GM12878 (cell line): ENCODE measurements at regions not wholly inside any gene's neighbourhood (a gene's known extent, or its start where the extent isn't known, plus 50 kb on each side); places are given as distances from the start of the nearest gene placed in this dataset.

Experiments used
- ATAC-seq: fragments of 200-7000 bp; cut with Tn5 transposase; 3 replicates; pipeline ENCODE4 v1.9.1; 2020; ENCODE audit warnings: mild to moderate bottlenecking, moderate library complexity
- BruUV-seq: library from RNA; stranded (reverse); fragments of 400-500 nt; replicated peaks from 2 replicates; lab custom pipeline; 2021; lab: Mats Ljungman, UMichigan
- CTCF ChIA-PET: fragments of 300-600 bp; sonication (Branson Sonifier 250); formaldehyde crosslinking; extraction: SDS; loops from one replicate; lab custom pipeline; 2021; ENCODE audit warnings: inconsistent platforms; lab: Yijun Ruan, JAX
- POLR2A ChIA-PET: fragments of 350-600 bp; formaldehyde crosslinking; extraction: SDS; loops from one replicate; lab custom pipeline; 2021; ENCODE audit warnings: inconsistent platforms; lab: Charles Lee
- RAD21 ChIA-PET: fragments of 300-600 bp; sonication (Branson Sonifier 250); formaldehyde crosslinking; loops from one replicate; lab custom pipeline; 2023; ENCODE audit warnings: antibody characterized with exemption; ENCODE audit not compliant: unreplicated experiment; lab: Charles Lee
- SMC1A ChIA-PET: fragments of 300-600 bp; sonication (Branson Sonifier 250); formaldehyde crosslinking; loops from one replicate; lab custom pipeline; 2023; ENCODE audit not compliant: unreplicated experiment, uncharacterized antibody; lab: Charles Lee
- DNase-seq: peaks from one replicate; pipeline ENCODE4 v3.0.0-alpha.2; 2011; ENCODE audit warnings: low read depth, low spot score
- FAIRE-seq: peaks from 3 replicates; lab custom pipeline; 2011; peaks lifted over from hg19 to GRCh38; lab: Jason Lieb, UNC
- H2AFZ ChIP-seq: 2 replicates; pipeline ENCODE4 v1.6.0; 2011; ENCODE audit warnings: low read depth, low read length, control low read depth; ENCODE audit not compliant: control insufficient read depth
- H3K27ac ChIP-seq: 2 replicates; pipeline ENCODE4 v1.5.1; 2011; ENCODE audit warnings: control low read depth; ENCODE audit not compliant: control insufficient read depth, insufficient read depth
- H3K27me3 ChIP-seq, 2 experiments: replicated peaks in 1 of 2; 2 replicates each; pipeline versions ENCODE4 v1.6.0 to v1.6.1; 2011; ENCODE audit warnings: low read length in 1 of 2; ENCODE audit not compliant: control insufficient read depth in 2 of 2, insufficient read depth in 2 of 2
- H3K36me3 ChIP-seq, 2 experiments: 2 replicates each; pipeline ENCODE4 v1.5.1; 2011; ENCODE audit warnings: low read length in 1 of 2; ENCODE audit not compliant: control insufficient read depth in 2 of 2, insufficient read depth in 2 of 2
- H3K4me1 ChIP-seq: 2 replicates; pipeline ENCODE4 v1.6.1; 2011; ENCODE audit warnings: mild to moderate bottlenecking, low read length, moderate library complexity, mixed read lengths; ENCODE audit not compliant: control insufficient read depth, insufficient read depth
- H3K4me2 ChIP-seq: 2 replicates; pipeline ENCODE4 v1.6.0; 2011; ENCODE audit warnings: control low read depth; ENCODE audit not compliant: control insufficient read depth, insufficient read depth
- H3K4me3 ChIP-seq: fragments of 200-600 bp; sonication (generic); 2 replicates; pipeline ENCODE4 v1.5.1; 2016
- H3K79me2 ChIP-seq: 2 replicates; pipeline ENCODE4 v1.6.0; 2011; ENCODE audit warnings: low read length; ENCODE audit not compliant: control insufficient read depth, insufficient read depth
- H3K9ac ChIP-seq: 2 replicates; pipeline ENCODE4 v1.8.0; 2011; ENCODE audit warnings: low read length, control low read depth, mixed read lengths; ENCODE audit not compliant: control insufficient read depth, insufficient read depth
- H3K9me3 ChIP-seq: replicated peaks from 3 replicates; pipeline ENCODE4 v1.5.1; 2011; ENCODE audit warnings: mild to moderate bottlenecking, low read length; ENCODE audit not compliant: control insufficient read depth, insufficient read depth
- H4K20me1 ChIP-seq: 2 replicates; pipeline ENCODE4 v1.6.0; 2011; ENCODE audit not compliant: control insufficient read depth, insufficient read depth
- CHD4 ChIP-seq: fragments of 200-600 bp; sonication (generic); IDR thresholded peaks from 2 replicates; pipeline ENCODE4 v1.6.1; 2016; ENCODE audit warnings: mild to moderate bottlenecking
- CREM ChIP-seq: IDR thresholded peaks from 2 replicates; pipeline ENCODE4 v1.6.1; 2014; ENCODE audit warnings: antibody characterized with exemption, low read depth
- HDGF ChIP-seq: fragments of 450-650 bp; IDR thresholded peaks from 2 replicates; pipeline ENCODE4 v1.6.1; 2016; ENCODE audit warnings: antibody characterized with exemption
- IKZF2 ChIP-seq, 2 experiments: fragments of 450-650 bp; IDR thresholded peaks; 2 replicates each; pipeline ENCODE4 v1.6.1; 2017; ENCODE audit warnings: mild to moderate bottlenecking in 2 of 2, moderate library complexity in 2 of 2
- KAT2A ChIP-seq: conservative IDR thresholded peaks from 2 replicates; pipeline ENCODE4 v1.6.1; 2011; ENCODE audit warnings: low read depth, low read length; ENCODE audit not compliant: control insufficient read depth
- NFXL1 ChIP-seq: fragments of 450-650 bp; IDR thresholded peaks from 2 replicates; pipeline ENCODE4 v1.6.1; 2017; ENCODE audit warnings: antibody characterized with exemption, mild to moderate bottlenecking, borderline replicate concordance
- PML ChIP-seq: IDR thresholded peaks from 2 replicates; pipeline ENCODE4 v1.6.1; 2012; ENCODE audit warnings: low read length, inconsistent platforms
- RCOR1 ChIP-seq: conservative IDR thresholded peaks from 2 replicates; pipeline ENCODE4 v1.6.1; 2012; ENCODE audit warnings: low read depth, low read length, improper control_type of control experiment
- TCF12 ChIP-seq: IDR thresholded peaks from 2 replicates; pipeline ENCODE4 v1.6.1; 2011; ENCODE audit warnings: low read depth, mild to moderate bottlenecking, low read length
- ZNF274 ChIP-seq: IDR thresholded peaks from one replicate; pipeline ENCODE4 v1.8.0; 2011; ENCODE audit not compliant: insufficient read length, insufficient read depth
- WGBS: methylation state at CpG from one replicate; pipeline ENCODE4 v1.1.6; 2016; ENCODE audit warnings: low lambda C conversion rate; ENCODE audit not compliant: insufficient replicate concordance, insufficient coverage; ENCODE audit errors: missing lambda C conversion rate; 5-methylcytosine and 5-hydroxymethylcytosine counted together
- in situ Hi-C: fragments of 300-500 bp; cut with MboI; formaldehyde crosslinking; loops from 9 replicates; pipeline ENCODE4 v1.14.3; 2018; ENCODE audit warnings: mixed read lengths
- intact Hi-C: fragments of 100-400 bp; cut with micrococcal nuclease; formaldehyde crosslinking; loops from one replicate; pipeline ENCODE4 v1.14.2; 2022; ENCODE audit not compliant: unreplicated experiment

DNA sequence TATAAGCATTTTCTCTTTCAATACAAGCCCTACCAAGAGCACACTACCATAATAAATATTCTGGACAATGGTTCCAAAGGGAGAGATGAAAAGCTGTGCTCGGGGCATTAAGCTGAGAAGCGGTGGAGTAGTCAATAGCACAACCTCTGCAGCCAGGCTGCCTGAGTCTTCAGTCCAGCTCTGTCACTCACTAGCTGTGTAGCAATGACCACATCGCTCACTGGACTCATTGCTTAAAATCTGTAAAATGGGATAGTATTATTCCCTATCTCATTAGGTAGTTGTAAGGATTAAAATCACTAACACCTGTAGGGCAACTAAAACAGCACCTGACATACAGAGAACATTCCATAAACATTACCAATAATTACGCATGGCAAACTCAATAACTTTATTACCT, 199.9 kb upstream of the KLF14 start:
- DNase-seq (no peak), ATAC-seq (no peak), FAIRE-seq (no peak)
- Histone ChIP-seq H3K9ac (no peak overlapping the region), H3K36me3 (peaks cover 16 to 30% of the 10 kb centered on the region in 2 experiments), H4K20me1 (peaks cover 4% of the 10 kb centered on the region; the same call in 1 of the 2 replicates), H3K79me2 (peaks cover 93% of the 10 kb centered on the region), H3K4me2 (no peak overlapping the region), H3K4me1 (peaks cover 2% of the 10 kb centered on the region; the same call in 1 of the 2 replicates), H3K27ac (no peak overlapping the region), H3K27me3 (no peaks in the 10 kb centered on the region), H3K9me3 (no peaks in the 10 kb centered on the region), H2AFZ (no peak overlapping the region), H3K4me3 (no peak overlapping the region)
- ChIA-PET SMC1A (interaction anchor here (0.7 to 1.1 kb wide), 2 partner anchors 13 to 19 kb away, joined by 3 to 4 read pairs; no protein-coding TSS in a partner anchor), CTCF (interaction anchor here (0.8 to 1.2 kb wide), 2 partner anchors 25 to 106 kb away, joined by 3 read pairs; no protein-coding TSS in a partner anchor), RAD21 (interaction anchor here (1.1 kb wide), 1 partner anchor 106 kb away, joined by 4 read pairs; no protein-coding TSS in a partner anchor), POLR2A (interaction anchor here (0.5 kb wide), 1 partner anchor 13 kb away, joined by 4 read pairs; no protein-coding TSS in a partner anchor)
- BruUV-seq, result no TSS peak
- in situ Hi-C loops, result no loop called here
- 99% methylated on average over 4 of the region's 4 CpGs for WGBS
- intact Hi-C loops, result no loop called here
- TF ChIP-seq CREM (no peak), ZNF274 (no peak), IKZF2 (IDR thresholded peaks at IDR 0.05) (no peak), RCOR1 (no peak), TCF12 (no peak), PML (no peak), HDGF (no peak), CHD4 (no peak), KAT2A (no peak), NFXL1 (no peak)
